ENCODE measurements at regions not wholly inside any gene's neighbourhood (a gene's known extent, or its start where the extent isn't known, plus 50 kb on each side); places are given as distances from the start of the nearest gene placed in this dataset.

- H3K36me3 Mint-ChIP-seq (ENCODE audit: insufficient read depth), result no peaks in the 10 kb centered on the region
- H3K9me3 Mint-ChIP-seq, result peaks cover 31% of the 10 kb centered on the region
- no peak for DNase-seq (ENCODE audit: low spot score in 2 of 2)
- no peak overlapping the region for H3K27ac Mint-ChIP-seq (ENCODE audit: low read depth)
- H3K27me3 Mint-ChIP-seq, result no peaks in the 10 kb centered on the region
- ATAC-seq (replicated peaks; ENCODE audit: extremely low read depth, poor library complexity, severe bottlenecking), result no peak
- no peaks in the 10 kb centered on the region for H3K4me1 Mint-ChIP-seq
- H3K4me3 Mint-ChIP-seq, result no peak overlapping the region
Observed at GRCh38 chr11:40062616-40063015, 1396.8 kb downstream of the LRRC4C start.

GRCh38 chr11:40061221-40061620, 1398.2 kb downstream of the LRRC4C start:
- ATAC-seq (replicated peaks; ENCODE audit: extremely low read depth, poor library complexity, severe bottlenecking), result no peak
- H3K36me3 Mint-ChIP-seq (ENCODE audit: insufficient read depth), result no peaks in the 10 kb centered on the region
- DNase-seq (ENCODE audit: low spot score in 2 of 2), result no peak
- no peak overlapping the region for H3K4me3 Mint-ChIP-seq
- H3K27me3 Mint-ChIP-seq, result no peaks in the 10 kb centered on the region
- no peaks in the 10 kb centered on the region for H3K4me1 Mint-ChIP-seq
- peaks cover 28% of the 10 kb centered on the region for H3K9me3 Mint-ChIP-seq
- H3K27ac Mint-ChIP-seq (ENCODE audit: low read depth), result no peak overlapping the region

- Mint-ChIP-seq H3K4me1 (no peaks in the 10 kb centered on the region), H3K27ac (ENCODE audit: low read depth) (no peak overlapping the region), H3K4me3 (no peak overlapping the region), H3K27me3 (no peaks in the 10 kb centered on the region), H3K36me3 (ENCODE audit: insufficient read depth) (no peaks in the 10 kb centered on the region), H3K9me3 (peaks cover 26% of the 10 kb centered on the region)
- DNase-seq (ENCODE audit: low spot score in 2 of 2) (no peak), ATAC-seq (replicated peaks; ENCODE audit: extremely low read depth, poor library complexity, severe bottlenecking) (no peak)
Observed at GRCh38 chr11:40054631-40055030, 1404.8 kb downstream of the LRRC4C start.

- DNase-seq (ENCODE audit: low spot score in 2 of 2) (no peak), ATAC-seq (replicated peaks; ENCODE audit: extremely low read depth, poor library complexity, severe bottlenecking) (no peak)
- Mint-ChIP-seq H3K9me3 (peaks cover 27% of the 10 kb centered on the region), H3K27me3 (no peaks in the 10 kb centered on the region), H3K36me3 (ENCODE audit: insufficient read depth) (no peaks in the 10 kb centered on the region), H3K4me1 (no peaks in the 10 kb centered on the region), H3K4me3 (no peak overlapping the region), H3K27ac (ENCODE audit: low read depth) (no peak overlapping the region)
Observed at GRCh38 chr11:40045312-40045711, 1414.1 kb downstream of the LRRC4C start.

- no peaks in the 10 kb centered on the region for H3K36me3 Mint-ChIP-seq (ENCODE audit: insufficient read depth)
- no peak overlapping the region for H3K4me3 Mint-ChIP-seq
- H3K4me1 Mint-ChIP-seq, result no peaks in the 10 kb centered on the region
- no peak for ATAC-seq (replicated peaks; ENCODE audit: extremely low read depth, poor library complexity, severe bottlenecking)
- no peak overlapping the region for H3K27ac Mint-ChIP-seq (ENCODE audit: low read depth)
- H3K27me3 Mint-ChIP-seq, result no peaks in the 10 kb centered on the region
- no peak for DNase-seq (ENCODE audit: low spot score in 2 of 2)
- H3K9me3 Mint-ChIP-seq, result peaks cover 18% of the 10 kb centered on the region
Observed at GRCh38 chr11:40037005-40037404, 1422.4 kb downstream of the LRRC4C start.

- no peak for ATAC-seq (replicated peaks; ENCODE audit: extremely low read depth, poor library complexity, severe bottlenecking)
- Mint-ChIP-seq H3K4me3 (no peak overlapping the region), H3K9me3 (peaks cover 19% of the 10 kb centered on the region), H3K36me3 (ENCODE audit: insufficient read depth) (no peaks in the 10 kb centered on the region), H3K27ac (ENCODE audit: low read depth) (no peak overlapping the region), H3K27me3 (no peaks in the 10 kb centered on the region), H3K4me1 (no peaks in the 10 kb centered on the region)
- no peak for DNase-seq (ENCODE audit: low spot score in 2 of 2)
Observed at GRCh38 chr11:40032331-40032730, 1427.1 kb downstream of the LRRC4C start.

GRCh38 chr11:40030867-40031266, 1428.6 kb downstream of the LRRC4C start:
- H3K4me1 Mint-ChIP-seq, result no peaks in the 10 kb centered on the region
- no peak overlapping the region for H3K27ac Mint-ChIP-seq (ENCODE audit: low read depth)
- peaks cover 15% of the 10 kb centered on the region for H3K9me3 Mint-ChIP-seq
- DNase-seq (ENCODE audit: low spot score in 2 of 2), result no peak
- ATAC-seq (replicated peaks; ENCODE audit: extremely low read depth, poor library complexity, severe bottlenecking), result no peak
- no peaks in the 10 kb centered on the region for H3K36me3 Mint-ChIP-seq (ENCODE audit: insufficient read depth)
- H3K27me3 Mint-ChIP-seq, result no peaks in the 10 kb centered on the region
- no peak overlapping the region for H3K4me3 Mint-ChIP-seq

- no peaks in the 10 kb centered on the region for H3K4me1 Mint-ChIP-seq
- DNase-seq (ENCODE audit: low spot score in 2 of 2) (no peak), ATAC-seq (replicated peaks; ENCODE audit: extremely low read depth, poor library complexity, severe bottlenecking) (no peak)
- no peak overlapping the region for H3K27ac Mint-ChIP-seq (ENCODE audit: low read depth)
- H3K9me3 Mint-ChIP-seq, result peaks cover 24% of the 10 kb centered on the region
- no peaks in the 10 kb centered on the region for H3K36me3 Mint-ChIP-seq (ENCODE audit: insufficient read depth)
- H3K4me3 Mint-ChIP-seq, result no peak overlapping the region
- no peaks in the 10 kb centered on the region for H3K27me3 Mint-ChIP-seq
Observed at GRCh38 chr11:40029391-40029790, 1430.1 kb downstream of the LRRC4C start.

GRCh38 chr11:40027720-40028119, 1431.7 kb downstream of the LRRC4C start:
- no peaks in the 10 kb centered on the region for H3K27me3 Mint-ChIP-seq
- no peak overlapping the region for H3K4me3 Mint-ChIP-seq
- no peaks in the 10 kb centered on the region for H3K4me1 Mint-ChIP-seq
- DNase-seq (ENCODE audit: low spot score in 2 of 2) (no peak), ATAC-seq (replicated peaks; ENCODE audit: extremely low read depth, poor library complexity, severe bottlenecking) (no peak)
- H3K27ac Mint-ChIP-seq (ENCODE audit: low read depth), result no peak overlapping the region
- no peaks in the 10 kb centered on the region for H3K36me3 Mint-ChIP-seq (ENCODE audit: insufficient read depth)
- peaks cover 24% of the 10 kb centered on the region for H3K9me3 Mint-ChIP-seq

- DNase-seq (ENCODE audit: low spot score in 2 of 2) (no peak), ATAC-seq (replicated peaks; ENCODE audit: extremely low read depth, poor library complexity, severe bottlenecking) (no peak)
- Mint-ChIP-seq H3K9me3 (peaks cover 17% of the 10 kb centered on the region), H3K27me3 (no peaks in the 10 kb centered on the region), H3K4me1 (no peaks in the 10 kb centered on the region), H3K36me3 (ENCODE audit: insufficient read depth) (no peaks in the 10 kb centered on the region), H3K27ac (ENCODE audit: low read depth) (no peak overlapping the region), H3K4me3 (no peak overlapping the region)
Observed at GRCh38 chr11:40023724-40024123, 1435.7 kb downstream of the LRRC4C start.

GRCh38 chr11:40010011-40010410, 1449.4 kb downstream of the LRRC4C start:
- ATAC-seq (replicated peaks; ENCODE audit: extremely low read depth, poor library complexity, severe bottlenecking), result no peak
- Mint-ChIP-seq H3K27me3 (no peaks in the 10 kb centered on the region), H3K4me1 (no peaks in the 10 kb centered on the region), H3K4me3 (no peak overlapping the region), H3K36me3 (ENCODE audit: insufficient read depth) (peaks cover 1% of the 10 kb centered on the region), H3K27ac (ENCODE audit: low read depth) (no peak overlapping the region), H3K9me3 (no peaks in the 10 kb centered on the region)
- no peak for DNase-seq (ENCODE audit: low spot score in 2 of 2)

GRCh38 chr11:39992551-39992950, 1466.9 kb downstream of the LRRC4C start:
- no peak overlapping the region for H3K27ac Mint-ChIP-seq (ENCODE audit: low read depth)
- ATAC-seq (replicated peaks; ENCODE audit: extremely low read depth, poor library complexity, severe bottlenecking) (no peak), DNase-seq (ENCODE audit: low spot score in 2 of 2) (no peak)
- H3K27me3 Mint-ChIP-seq, result no peaks in the 10 kb centered on the region
- H3K4me1 Mint-ChIP-seq, result no peaks in the 10 kb centered on the region
- peaks cover 2% of the 10 kb centered on the region for H3K36me3 Mint-ChIP-seq (ENCODE audit: insufficient read depth)
- no peak overlapping the region for H3K4me3 Mint-ChIP-seq
- peaks cover 35% of the 10 kb centered on the region for H3K9me3 Mint-ChIP-seq

GRCh38 chr11:39990421-39990831, 1469.0 kb downstream of the LRRC4C start:
- no peak for DNase-seq (ENCODE audit: low spot score in 2 of 2)

GRCh38 chr11:39975091-39975490, 1484.4 kb downstream of the LRRC4C start:
- Mint-ChIP-seq H3K4me1 (no peaks in the 10 kb centered on the region), H3K27me3 (no peaks in the 10 kb centered on the region), H3K4me3 (no peak overlapping the region), H3K9me3 (peaks cover 6% of the 10 kb centered on the region), H3K36me3 (ENCODE audit: insufficient read depth) (no peaks in the 10 kb centered on the region), H3K27ac (ENCODE audit: low read depth) (no peak overlapping the region)
- DNase-seq (ENCODE audit: low spot score in 2 of 2) (no peak), ATAC-seq (replicated peaks; ENCODE audit: extremely low read depth, poor library complexity, severe bottlenecking) (no peak)

More at GRCh38 chr11:39990421-39990831, 1469.0 kb downstream of the LRRC4C start:
- Mint-ChIP-seq H3K27ac (ENCODE audit: low read depth) (no peak overlapping the region), H3K4me3 (no peak overlapping the region), H3K4me1 (no peaks in the 10 kb centered on the region), H3K36me3 (ENCODE audit: insufficient read depth) (peaks cover 2% of the 10 kb centered on the region), H3K9me3 (peaks cover 40% of the 10 kb centered on the region), H3K27me3 (no peaks in the 10 kb centered on the region)
- ATAC-seq (replicated peaks; ENCODE audit: extremely low read depth, poor library complexity, severe bottlenecking), result no peak

All from central memory CD8-positive, alpha-beta T cell (primary cell).